ENCODE measurements at regions not wholly inside any gene's neighbourhood (a gene's known extent, or its start where the extent isn't known, plus 50 kb on each side); places are given as distances from the start of the nearest gene placed in this dataset.

- no peak for TF ChIP-seq ZNF33B (CRISPR knock-in tag; IDR thresholded peaks at IDR 0.05)
- TF ChIP-seq ATRX (CRISPR knock-in tag; IDR thresholded peaks at IDR 0.05; ENCODE audit: borderline replicate concordance): no peak
- no peak for TF ChIP-seq MAFK (conservative IDR thresholded peaks at IDR 0.05 in 1 of 2, IDR thresholded peaks at IDR 0.05 in 1 of 2; ENCODE audit: low read length in 2 of 2)
- TF ChIP-seq, protein P1, sequence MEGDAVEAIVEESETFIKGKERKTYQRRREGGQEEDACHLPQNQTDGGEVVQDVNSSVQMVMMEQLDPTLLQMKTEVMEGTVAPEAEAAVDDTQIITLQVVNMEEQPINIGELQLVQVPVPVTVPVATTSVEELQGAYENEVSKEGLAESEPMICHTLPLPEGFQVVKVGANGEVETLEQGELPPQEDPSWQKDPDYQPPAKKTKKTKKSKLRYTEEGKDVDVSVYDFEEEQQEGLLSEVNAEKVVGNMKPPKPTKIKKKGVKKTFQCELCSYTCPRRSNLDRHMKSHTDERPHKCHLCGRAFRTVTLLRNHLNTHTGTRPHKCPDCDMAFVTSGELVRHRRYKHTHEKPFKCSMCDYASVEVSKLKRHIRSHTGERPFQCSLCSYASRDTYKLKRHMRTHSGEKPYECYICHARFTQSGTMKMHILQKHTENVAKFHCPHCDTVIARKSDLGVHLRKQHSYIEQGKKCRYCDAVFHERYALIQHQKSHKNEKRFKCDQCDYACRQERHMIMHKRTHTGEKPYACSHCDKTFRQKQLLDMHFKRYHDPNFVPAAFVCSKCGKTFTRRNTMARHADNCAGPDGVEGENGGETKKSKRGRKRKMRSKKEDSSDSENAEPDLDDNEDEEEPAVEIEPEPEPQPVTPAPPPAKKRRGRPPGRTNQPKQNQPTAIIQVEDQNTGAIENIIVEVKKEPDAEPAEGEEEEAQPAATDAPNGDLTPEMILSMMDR (CRISPR knock-in tag; IDR thresholded peaks at IDR 0.05): no peak
- no peak for TF ChIP-seq REXO4 (CRISPR knock-in tag; IDR thresholded peaks at IDR 0.05; ENCODE audit: borderline replicate concordance)
- TF ChIP-seq STAG1 (CRISPR knock-in tag; IDR thresholded peaks at IDR 0.05): no peak
- TF ChIP-seq ZNF766 (CRISPR knock-in tag; IDR thresholded peaks at IDR 0.05; ENCODE audit: borderline replicate concordance): no peak
- TF ChIP-seq BRD4 (CRISPR knock-in tag; IDR thresholded peaks at IDR 0.05): no peak
- TF ChIP-seq, protein P2, sequence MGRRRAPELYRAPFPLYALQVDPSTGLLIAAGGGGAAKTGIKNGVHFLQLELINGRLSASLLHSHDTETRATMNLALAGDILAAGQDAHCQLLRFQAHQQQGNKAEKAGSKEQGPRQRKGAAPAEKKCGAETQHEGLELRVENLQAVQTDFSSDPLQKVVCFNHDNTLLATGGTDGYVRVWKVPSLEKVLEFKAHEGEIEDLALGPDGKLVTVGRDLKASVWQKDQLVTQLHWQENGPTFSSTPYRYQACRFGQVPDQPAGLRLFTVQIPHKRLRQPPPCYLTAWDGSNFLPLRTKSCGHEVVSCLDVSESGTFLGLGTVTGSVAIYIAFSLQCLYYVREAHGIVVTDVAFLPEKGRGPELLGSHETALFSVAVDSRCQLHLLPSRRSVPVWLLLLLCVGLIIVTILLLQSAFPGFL (CRISPR knock-in tag; IDR thresholded peaks at IDR 0.05): no peak
These were observed 97.4 kb upstream of the CHRM3 start for GRCh38 chr1:239288820-239289554.
